Endodermal cell (in vitro differentiated cells): ENCODE measurements at regions not wholly inside any gene's neighbourhood (a gene's known extent, or its start where the extent isn't known, plus 50 kb on each side); places are given as distances from the start of the nearest gene placed in this dataset.

Experiments
- DNase-seq: peaks from one replicate; pipeline ENCODE4 v3.0.0-alpha.2; 2017
- H3K27ac ChIP-seq: 2 replicates; pipeline ENCODE4 v1.5.1; 2013; ENCODE audit warnings: mild to moderate bottlenecking, low read depth, low read length, moderate library complexity
- H3K27me3 ChIP-seq: 2 replicates; pipeline ENCODE4 v1.6.1; 2013; ENCODE audit warnings: mild to moderate bottlenecking, low read length, moderate library complexity; ENCODE audit not compliant: insufficient read depth, control insufficient read depth, poor library complexity, severe bottlenecking
- H3K36me3 ChIP-seq: 2 replicates; pipeline ENCODE4 v1.7.0; 2013; ENCODE audit warnings: mild to moderate bottlenecking, low read length, moderate library complexity; ENCODE audit not compliant: control insufficient read depth, insufficient read depth
- H3K4me1 ChIP-seq: one replicate; pipeline ENCODE4 v1.7.0; 2013; ENCODE audit warnings: low read length; ENCODE audit not compliant: control insufficient read depth, insufficient read depth
- H3K4me3 ChIP-seq: 2 replicates; pipeline ENCODE4 v1.5.1; 2013; ENCODE audit warnings: mild to moderate bottlenecking, low read length, moderate library complexity
- H3K9ac ChIP-seq: 2 replicates; pipeline ENCODE4 v1.6.1; 2013; ENCODE audit warnings: mild to moderate bottlenecking, low read length, moderate library complexity; ENCODE audit not compliant: poor library complexity, severe bottlenecking; ENCODE audit errors: extremely low read depth
- H3K9me3 ChIP-seq: 2 replicates; pipeline ENCODE4 v1.6.1; 2013; ENCODE audit warnings: mild to moderate bottlenecking, low read length, moderate library complexity; ENCODE audit not compliant: control insufficient read depth
- H3K27ac Mint-ChIP-seq: 2 replicates; pipeline ENCODE4 v1.8.0; 2020; ENCODE audit warnings: mixed read lengths
- H3K27me3 Mint-ChIP-seq: 2 replicates; pipeline ENCODE4 v1.8.0; 2021; ENCODE audit warnings: mild to moderate bottlenecking, mixed read lengths; ENCODE audit not compliant: insufficient read depth
- H3K36me3 Mint-ChIP-seq: 2 replicates; pipeline ENCODE4 v1.8.0; 2020; ENCODE audit warnings: low read depth, mixed read lengths
- H3K4me1 Mint-ChIP-seq: 2 replicates; pipeline ENCODE4 v1.8.0; 2020; ENCODE audit warnings: mixed read lengths
- H3K4me3 Mint-ChIP-seq: 2 replicates; pipeline ENCODE4 v1.8.0; 2020; ENCODE audit warnings: mild to moderate bottlenecking, moderate library complexity, mixed read lengths
- H3K9me3 Mint-ChIP-seq: 2 replicates; pipeline ENCODE4 v1.8.0; 2020; ENCODE audit warnings: mild to moderate bottlenecking, mixed read lengths
- WGBS, 2 experiments: methylation state at CpG; one replicate each; pipeline versions ENCODE4 v1.1.5 to v1.1.7; 2013; ENCODE audit warnings: missing lambda C conversion rate in 2 of 2, mixed read lengths in 1 of 2; ENCODE audit not compliant: insufficient coverage in 1 of 2, insufficient read length in 1 of 2; 5-methylcytosine and 5-hydroxymethylcytosine counted together
- TF ChIP-seq, protein P1 (sequence below): fragments of 200-600 bp; sonication (generic); conservative IDR thresholded peaks from 2 replicates; pipeline ENCODE4 v1.5.0; 2021; ENCODE audit warnings: antibody characterized with exemption, mild to moderate bottlenecking

DNA sequence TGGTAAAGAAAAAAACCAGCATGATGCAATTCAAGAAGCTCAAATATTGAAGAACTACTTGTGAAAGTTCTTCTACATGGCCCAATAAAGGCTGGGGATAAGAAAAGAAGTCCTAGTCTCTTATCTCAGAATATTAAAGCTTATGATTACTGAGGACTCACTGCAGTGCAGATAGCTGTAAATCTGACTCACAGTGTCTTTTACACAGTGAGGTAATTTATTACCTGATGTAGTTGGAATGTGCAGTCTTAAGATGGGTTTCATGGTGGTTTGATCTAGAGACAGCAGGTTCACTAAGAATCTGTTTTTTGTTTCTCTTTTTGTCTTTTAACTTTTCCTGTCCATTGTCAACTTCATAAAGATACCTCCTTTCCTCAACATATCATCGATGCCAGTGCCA lies 484.0 kb upstream of the MAP2 start:
- Histone ChIP-seq H3K9ac (no peak overlapping the region), H3K4me1 (no peaks in the 10 kb centered on the region), H3K4me3 (no peak overlapping the region), H3K36me3 (no peaks in the 10 kb centered on the region), H3K27ac (no peak overlapping the region), H3K27me3 (no peaks in the 10 kb centered on the region), H3K9me3 (no peaks in the 10 kb centered on the region)
- Mint-ChIP-seq H3K36me3 (no peaks in the 10 kb centered on the region), H3K27ac (no peak overlapping the region), H3K9me3 (no peaks in the 10 kb centered on the region), H3K4me1 (no peaks in the 10 kb centered on the region), H3K27me3 (no peaks in the 10 kb centered on the region), H3K4me3 (no peak overlapping the region)
- TF ChIP-seq, protein P1, sequence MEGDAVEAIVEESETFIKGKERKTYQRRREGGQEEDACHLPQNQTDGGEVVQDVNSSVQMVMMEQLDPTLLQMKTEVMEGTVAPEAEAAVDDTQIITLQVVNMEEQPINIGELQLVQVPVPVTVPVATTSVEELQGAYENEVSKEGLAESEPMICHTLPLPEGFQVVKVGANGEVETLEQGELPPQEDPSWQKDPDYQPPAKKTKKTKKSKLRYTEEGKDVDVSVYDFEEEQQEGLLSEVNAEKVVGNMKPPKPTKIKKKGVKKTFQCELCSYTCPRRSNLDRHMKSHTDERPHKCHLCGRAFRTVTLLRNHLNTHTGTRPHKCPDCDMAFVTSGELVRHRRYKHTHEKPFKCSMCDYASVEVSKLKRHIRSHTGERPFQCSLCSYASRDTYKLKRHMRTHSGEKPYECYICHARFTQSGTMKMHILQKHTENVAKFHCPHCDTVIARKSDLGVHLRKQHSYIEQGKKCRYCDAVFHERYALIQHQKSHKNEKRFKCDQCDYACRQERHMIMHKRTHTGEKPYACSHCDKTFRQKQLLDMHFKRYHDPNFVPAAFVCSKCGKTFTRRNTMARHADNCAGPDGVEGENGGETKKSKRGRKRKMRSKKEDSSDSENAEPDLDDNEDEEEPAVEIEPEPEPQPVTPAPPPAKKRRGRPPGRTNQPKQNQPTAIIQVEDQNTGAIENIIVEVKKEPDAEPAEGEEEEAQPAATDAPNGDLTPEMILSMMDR = no peak
- WGBS, 2 experiments = 85 to 100% methylated on average over 1 of the region's 1 CpG
- DNase-seq = no peak

DNA sequence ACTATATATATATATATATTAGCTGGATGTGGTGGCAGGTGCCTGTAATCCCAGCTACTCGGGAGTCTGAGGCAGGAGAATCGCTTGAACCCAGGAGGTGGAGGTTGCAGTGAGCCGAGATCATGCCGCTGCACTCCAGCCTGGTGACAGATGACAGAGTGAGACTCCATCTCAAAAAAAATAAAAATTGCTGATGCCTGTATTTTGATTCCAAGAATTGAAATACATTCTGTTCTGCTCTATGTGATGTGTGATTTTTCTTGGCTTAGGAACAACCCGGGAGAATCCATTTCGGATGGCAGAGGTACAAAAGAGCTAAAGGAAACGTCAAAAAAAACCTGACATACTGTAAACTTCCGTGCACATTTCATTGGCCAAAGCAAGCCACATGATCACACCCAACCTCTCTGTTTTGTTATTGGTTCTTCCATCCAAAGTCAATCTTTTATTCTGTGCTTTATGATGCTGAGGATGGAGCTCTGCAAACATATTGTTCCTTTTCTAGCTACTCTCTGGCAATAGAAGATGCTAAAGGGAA lies 478.1 kb upstream of the MAP2 start:
- Mint-ChIP-seq H3K9me3 (no peaks in the 10 kb centered on the region), H3K4me3 (no peak overlapping the region), H3K4me1 (no peaks in the 10 kb centered on the region), H3K27ac (no peak overlapping the region), H3K27me3 (no peaks in the 10 kb centered on the region), H3K36me3 (no peaks in the 10 kb centered on the region)
- H3K36me3 ChIP-seq = no peaks in the 10 kb centered on the region
- no peaks in the 10 kb centered on the region for H3K27me3 ChIP-seq
- TF ChIP-seq, protein P1 = no peak
- no peaks in the 10 kb centered on the region for H3K4me1 ChIP-seq
- 73 to 82% methylated on average over 5 to 8 of the region's 8 CpGs for WGBS, 2 experiments
- DNase-seq = no peak
- H3K27ac ChIP-seq = no peak overlapping the region
- no peak overlapping the region for H3K4me3 ChIP-seq
- no peak overlapping the region for H3K9ac ChIP-seq
- H3K9me3 ChIP-seq = no peaks in the 10 kb centered on the region

DNA sequence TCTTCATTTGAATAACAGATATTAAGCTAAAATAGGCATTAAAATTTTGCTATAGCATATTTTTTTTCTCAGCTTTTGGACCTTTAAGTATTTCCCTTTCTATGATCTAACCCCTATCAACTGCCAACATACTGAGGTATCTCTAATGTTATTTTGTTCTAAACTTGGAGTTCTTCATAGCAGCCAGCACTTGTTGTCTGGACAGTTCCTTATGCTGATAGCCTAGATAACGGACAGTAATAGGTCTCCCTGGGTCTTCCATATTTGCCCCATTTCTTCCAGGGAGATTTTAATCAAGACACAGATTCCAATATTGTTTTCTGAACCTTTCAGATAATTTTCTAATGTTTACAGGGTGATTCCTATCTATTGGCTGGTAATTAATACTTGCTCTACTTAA lies 475.8 kb upstream of the MAP2 start:
- Histone ChIP-seq H3K9ac (no peak overlapping the region), H3K36me3 (no peaks in the 10 kb centered on the region), H3K27ac (no peak overlapping the region), H3K27me3 (no peaks in the 10 kb centered on the region), H3K9me3 (no peaks in the 10 kb centered on the region), H3K4me3 (no peak overlapping the region), H3K4me1 (no peaks in the 10 kb centered on the region)
- no peak for DNase-seq
- WGBS, 2 experiments = 83 to 97% methylated on average over 1 of the region's 1 CpG
- Mint-ChIP-seq H3K4me1 (no peaks in the 10 kb centered on the region), H3K4me3 (no peak overlapping the region), H3K36me3 (no peaks in the 10 kb centered on the region), H3K27ac (no peak overlapping the region), H3K27me3 (no peaks in the 10 kb centered on the region), H3K9me3 (peaks cover 6% of the 10 kb centered on the region)
- TF ChIP-seq, protein P1 = no peak
